SK-N-MC (cell line): ENCODE measurements at regions not wholly inside any gene's neighbourhood (a gene's known extent, or its start where the extent isn't known, plus 50 kb on each side); places are given as distances from the start of the nearest gene placed in this dataset.

Experiments used
- EZH2 ChIP-seq: fragments of 200-600 bp; sonication (generic); IDR thresholded peaks from one replicate; pipeline ENCODE4 v1.6.1; 2017; ENCODE audit warnings: antibody characterized with exemption
- POLR2AphosphoS5 ChIP-seq: IDR thresholded peaks from 2 replicates; pipeline ENCODE4 v1.6.1; 2012; ENCODE audit warnings: mild to moderate bottlenecking, low read depth, low read length, borderline replicate concordance

DNA sequence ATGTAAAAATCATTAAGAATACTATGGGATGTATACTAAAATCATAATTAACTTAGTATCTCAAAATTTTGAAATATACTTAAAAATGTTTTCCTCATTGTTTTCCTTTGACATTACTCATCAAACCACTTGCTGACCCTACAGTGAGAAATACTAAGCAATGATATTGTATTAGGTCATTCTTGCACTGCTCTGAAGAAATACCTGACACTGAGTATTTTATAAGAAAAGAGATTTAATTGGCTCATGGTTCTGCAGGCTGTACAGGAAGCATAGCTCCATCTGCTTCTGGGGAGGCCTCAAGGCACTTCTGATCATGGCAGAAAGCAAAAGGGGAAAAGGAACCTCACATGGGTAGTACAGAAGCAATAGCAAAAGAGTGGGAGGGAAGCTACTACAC, 950.9 kb upstream of the CHORDC1 start:
- no peak for TF ChIP-seq EZH2
- no peak for TF ChIP-seq POLR2AphosphoS5
